ENCODE measurements at regions not wholly inside any gene's neighbourhood (a gene's known extent, or its start where the extent isn't known, plus 50 kb on each side); places are given as distances from the start of the nearest gene placed in this dataset.

GRCh38 chr2:180450841-180451240, 443.7 kb upstream of the CWC22 start:
- no peak overlapping the region for H3K4me3 Mint-ChIP-seq (ENCODE audit: unreplicated experiment)
- TF ChIP-seq CTCF (IDR thresholded peaks at IDR 0.05) = no peak

GRCh38 chr2:180449171-180449915, 442.2 kb upstream of the CWC22 start:
- no peak overlapping the region for H3K4me3 Mint-ChIP-seq (ENCODE audit: unreplicated experiment)
- H3K27ac Mint-ChIP-seq (ENCODE audit: unreplicated experiment) = no peak overlapping the region
- no peaks in the 10 kb centered on the region for H3K36me3 Mint-ChIP-seq (ENCODE audit: unreplicated experiment)
- H3K9me3 Mint-ChIP-seq (ENCODE audit: unreplicated experiment) = no peaks in the 10 kb centered on the region
- peaks cover 4% of the 10 kb centered on the region for H3K4me1 Mint-ChIP-seq (ENCODE audit: unreplicated experiment)
- H3K27me3 Mint-ChIP-seq (ENCODE audit: unreplicated experiment) = no peaks in the 10 kb centered on the region
- DNase-seq (ENCODE audit: extremely low spot score, unreplicated experiment) = no peak
- TF ChIP-seq CTCF (IDR thresholded peaks at IDR 0.05) = no peak

More at GRCh38 chr2:180450841-180451240, 443.7 kb upstream of the CWC22 start:
- no peak for DNase-seq (ENCODE audit: extremely low spot score, unreplicated experiment)
- H3K9me3 Mint-ChIP-seq (ENCODE audit: unreplicated experiment) = no peaks in the 10 kb centered on the region
- no peak overlapping the region for H3K27ac Mint-ChIP-seq (ENCODE audit: unreplicated experiment)
- no peaks in the 10 kb centered on the region for H3K27me3 Mint-ChIP-seq (ENCODE audit: unreplicated experiment)
- H3K36me3 Mint-ChIP-seq (ENCODE audit: unreplicated experiment) = no peaks in the 10 kb centered on the region
- H3K4me1 Mint-ChIP-seq (ENCODE audit: unreplicated experiment) = peaks cover 4% of the 10 kb centered on the region

DNA sequence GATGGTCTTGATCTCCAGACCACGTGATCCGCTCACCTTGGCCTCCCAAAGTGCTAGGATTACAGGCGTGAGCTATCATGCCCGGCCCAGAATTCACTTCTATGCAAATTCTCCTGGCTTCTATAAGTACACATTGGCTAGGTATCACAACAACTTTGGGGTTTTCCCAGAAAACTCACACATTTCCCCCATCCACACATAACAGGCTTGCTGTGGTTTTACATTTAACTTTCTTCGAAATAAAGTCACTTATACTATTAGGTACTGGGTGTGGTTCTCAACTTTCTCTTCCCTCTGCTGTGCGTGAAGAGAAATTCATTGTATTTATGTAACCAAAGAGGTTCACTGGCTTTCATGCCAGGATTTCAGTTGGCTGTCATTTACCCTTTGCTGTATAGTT, 439.4 kb upstream of the CWC22 start:
- no peak for TF ChIP-seq CTCF (IDR thresholded peaks at IDR 0.05)
- no peak overlapping the region for H3K4me3 Mint-ChIP-seq (ENCODE audit: unreplicated experiment)
- H3K36me3 Mint-ChIP-seq (ENCODE audit: unreplicated experiment) = no peaks in the 10 kb centered on the region
- H3K4me1 Mint-ChIP-seq (ENCODE audit: unreplicated experiment) = peaks cover 4% of the 10 kb centered on the region
- H3K27ac Mint-ChIP-seq (ENCODE audit: unreplicated experiment) = no peak overlapping the region
- DNase-seq (ENCODE audit: extremely low spot score, unreplicated experiment) = no peak
- no peaks in the 10 kb centered on the region for H3K27me3 Mint-ChIP-seq (ENCODE audit: unreplicated experiment)
- H3K9me3 Mint-ChIP-seq (ENCODE audit: unreplicated experiment) = peaks cover 3% of the 10 kb centered on the region

DNA sequence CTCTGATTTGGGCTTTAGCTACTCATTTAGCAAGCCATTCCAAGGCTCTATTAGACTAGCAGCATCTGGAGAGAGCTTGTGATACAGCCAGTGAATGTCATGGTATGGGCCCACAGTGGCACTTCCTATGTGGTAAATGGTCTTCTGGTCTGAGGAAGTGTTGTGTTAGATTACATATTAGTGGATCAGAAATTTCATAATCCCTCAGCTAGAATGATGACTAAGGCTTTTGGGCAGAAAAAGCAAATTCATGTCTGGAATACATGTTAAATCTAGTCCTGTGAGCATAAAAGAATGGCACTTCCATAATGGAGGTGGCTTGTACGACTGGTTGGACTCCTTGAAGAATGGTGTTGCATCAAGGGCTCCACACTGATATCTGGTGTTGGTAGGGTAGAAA, 436.8 kb upstream of the CWC22 start:
- no peak overlapping the region for H3K4me3 Mint-ChIP-seq (ENCODE audit: unreplicated experiment)
- no peak overlapping the region for H3K27ac Mint-ChIP-seq (ENCODE audit: unreplicated experiment)
- no peaks in the 10 kb centered on the region for H3K4me1 Mint-ChIP-seq (ENCODE audit: unreplicated experiment)
- H3K36me3 Mint-ChIP-seq (ENCODE audit: unreplicated experiment) = no peaks in the 10 kb centered on the region
- H3K27me3 Mint-ChIP-seq (ENCODE audit: unreplicated experiment) = no peaks in the 10 kb centered on the region
- H3K9me3 Mint-ChIP-seq (ENCODE audit: unreplicated experiment) = peaks cover 3% of the 10 kb centered on the region
- no peak for TF ChIP-seq CTCF (IDR thresholded peaks at IDR 0.05)
- no peak for DNase-seq (ENCODE audit: extremely low spot score, unreplicated experiment)

GRCh38 chr2:180442860-180443644, 436.0 kb upstream of the CWC22 start:
- H3K27me3 Mint-ChIP-seq (ENCODE audit: unreplicated experiment) = no peaks in the 10 kb centered on the region
- no peak overlapping the region for H3K27ac Mint-ChIP-seq (ENCODE audit: unreplicated experiment)
- no peak for DNase-seq (ENCODE audit: extremely low spot score, unreplicated experiment)
- no peak for TF ChIP-seq CTCF (IDR thresholded peaks at IDR 0.05)
- no peaks in the 10 kb centered on the region for H3K4me1 Mint-ChIP-seq (ENCODE audit: unreplicated experiment)
- H3K4me3 Mint-ChIP-seq (ENCODE audit: unreplicated experiment) = no peak overlapping the region
- no peaks in the 10 kb centered on the region for H3K36me3 Mint-ChIP-seq (ENCODE audit: unreplicated experiment)
- peaks cover 3% of the 10 kb centered on the region for H3K9me3 Mint-ChIP-seq (ENCODE audit: unreplicated experiment)

Data from osteocyte (in vitro differentiated cells).